ENCODE measurements at regions not wholly inside any gene's neighbourhood (a gene's known extent, or its start where the extent isn't known, plus 50 kb on each side); places are given as distances from the start of the nearest gene placed in this dataset.

- DNase-seq (ENCODE audit: low read depth): no peak
Measured at GRCh38 chr1:87926131-87926830, 597.6 kb downstream of the LMO4 start.

- no peak for DNase-seq (ENCODE audit: low read depth)
Measured at GRCh38 chr1:87926921-87927320, 598.2 kb downstream of the LMO4 start.

- DNase-seq (ENCODE audit: low read depth): no peak
Measured at GRCh38 chr1:87927391-87928280, 599.0 kb downstream of the LMO4 start.

- DNase-seq (ENCODE audit: low read depth): no peak
Measured at GRCh38 chr1:87928623-87929022, 599.9 kb downstream of the LMO4 start.

GRCh38 chr1:87929906-87930305 is 601.2 kb downstream of the LMO4 start:
- DNase-seq (ENCODE audit: low read depth): no peak

GRCh38 chr1:87930796-87931195 is 602.1 kb downstream of the LMO4 start:
- DNase-seq (ENCODE audit: low read depth): no peak

GRCh38 chr1:87933171-87933570 is 604.5 kb downstream of the LMO4 start:
- no peak for DNase-seq (ENCODE audit: low read depth)

GRCh38 chr1:87935130-87935529 is 606.5 kb downstream of the LMO4 start:
- no peak for DNase-seq (ENCODE audit: low read depth)

GRCh38 chr1:87937831-87938395 is 609.2 kb downstream of the LMO4 start:
- no peak for DNase-seq (ENCODE audit: low read depth)

GRCh38 chr1:87938631-87939030 is 610.0 kb downstream of the LMO4 start:
- no peak for DNase-seq (ENCODE audit: low read depth)

- DNase-seq (ENCODE audit: low read depth): no peak
Measured at GRCh38 chr1:87939444-87939843, 610.8 kb downstream of the LMO4 start.

- DNase-seq (ENCODE audit: low read depth): no peak
Measured at GRCh38 chr1:87940421-87940820, 611.7 kb downstream of the LMO4 start.

GRCh38 chr1:87941337-87941946 is 612.8 kb downstream of the LMO4 start:
- DNase-seq (ENCODE audit: low read depth): no peak

GRCh38 chr1:87942165-87942564 is 613.5 kb downstream of the LMO4 start:
- DNase-seq (ENCODE audit: low read depth): no peak

- no peak for DNase-seq (ENCODE audit: low read depth)
Measured at GRCh38 chr1:87949711-87950110, 621.0 kb downstream of the LMO4 start.

- DNase-seq (ENCODE audit: low read depth): no peak
Measured at GRCh38 chr1:87950369-87950768, 621.7 kb downstream of the LMO4 start.

GRCh38 chr1:87951409-87951808 is 622.7 kb downstream of the LMO4 start:
- DNase-seq (ENCODE audit: low read depth): no peak

- DNase-seq (ENCODE audit: low read depth): no peak
Measured at GRCh38 chr1:87951852-87952251, 623.2 kb downstream of the LMO4 start.

- DNase-seq (ENCODE audit: low read depth): no peak
Measured at GRCh38 chr1:87953121-87953520, 624.4 kb downstream of the LMO4 start.

- peak; percentile 35 for DNase-seq (ENCODE audit: low read depth)
Measured at GRCh38 chr1:87953732-87954344, 625.2 kb downstream of the LMO4 start.

GRCh38 chr1:87955038-87955437 is 626.4 kb downstream of the LMO4 start:
- DNase-seq (ENCODE audit: low read depth): no peak

GRCh38 chr1:87956072-87956471 is 627.4 kb downstream of the LMO4 start:
- DNase-seq (ENCODE audit: low read depth): no peak
